Epidermal melanocyte (primary cell): ENCODE measurements at regions not wholly inside any gene's neighbourhood (a gene's known extent, or its start where the extent isn't known, plus 50 kb on each side); places are given as distances from the start of the nearest gene placed in this dataset.
"Not testable (repeated sequence)": the region's sequence is repeated elsewhere in the genome, so short reads cannot be mapped to it uniquely, and the experiment has no call there.

Source experiments
- DNase-seq: peaks from one replicate; pipeline ENCODE4 v3.0.0; 2011; ENCODE audit warnings: low spot score; ENCODE audit not compliant: insufficient read length

DNA sequence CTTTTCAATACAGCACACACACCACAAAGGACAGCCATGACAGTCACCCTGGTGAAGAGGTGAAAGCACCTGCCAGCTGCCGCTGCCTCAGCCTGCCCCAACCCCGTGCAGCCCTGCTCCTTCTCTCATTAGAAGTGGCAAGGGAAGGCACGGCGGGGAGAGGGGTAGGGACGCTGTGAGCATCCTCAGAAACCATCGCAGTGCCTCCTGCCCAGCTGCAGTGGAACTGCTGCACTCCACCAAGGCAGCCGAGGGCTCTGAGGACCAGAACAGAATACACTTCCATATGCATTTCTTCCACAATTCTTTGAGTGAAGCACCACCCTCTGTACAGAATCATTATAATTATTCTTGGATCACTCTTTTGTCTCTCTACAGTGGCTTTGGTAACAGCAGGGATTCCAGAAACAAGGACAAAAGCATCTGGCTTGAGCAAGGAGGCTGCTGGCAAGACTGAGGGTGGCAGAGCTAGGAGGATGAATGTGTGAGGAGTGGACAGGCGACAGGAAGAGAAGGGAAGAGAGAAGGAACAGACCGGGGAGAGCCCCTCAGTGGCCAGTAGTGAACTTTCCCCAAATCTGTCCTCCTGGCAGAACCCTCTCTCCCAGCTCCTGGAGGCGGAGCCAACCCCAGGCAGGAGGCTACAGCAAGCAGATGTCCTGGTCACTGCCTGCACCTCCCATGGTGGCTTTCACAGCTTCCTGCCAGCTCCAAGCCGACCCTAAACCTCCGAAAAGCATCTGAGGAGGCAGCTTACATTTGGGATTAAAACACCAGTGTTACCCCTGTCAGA lies 73.2 kb downstream of the MTNR1A start:
- no peak for DNase-seq

GRCh38 chr4:186475202-186475601 lies 80.2 kb downstream of the MTNR1A start:
- no peak for DNase-seq

DNA sequence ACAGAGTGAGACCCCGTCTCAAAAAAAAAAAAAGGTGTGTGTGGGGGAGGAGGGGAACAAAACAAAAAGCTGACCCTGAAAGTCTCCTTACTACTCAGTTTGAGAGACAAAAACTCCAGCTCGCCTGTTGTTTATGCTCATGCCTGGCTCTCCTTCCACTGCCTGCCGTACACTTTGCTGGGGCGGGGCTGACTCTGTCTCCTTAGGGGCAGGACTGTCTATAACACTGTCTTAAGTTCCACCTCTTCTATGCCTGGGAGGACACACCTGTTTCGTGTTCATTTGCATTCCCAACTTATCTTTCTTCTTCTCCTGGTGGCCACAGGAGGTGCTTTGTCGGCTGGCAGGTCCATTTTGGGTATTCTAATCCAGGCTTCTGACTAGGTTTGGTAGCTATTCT lies 81.4 kb downstream of the MTNR1A start:
- DNase-seq = no peak

DNA sequence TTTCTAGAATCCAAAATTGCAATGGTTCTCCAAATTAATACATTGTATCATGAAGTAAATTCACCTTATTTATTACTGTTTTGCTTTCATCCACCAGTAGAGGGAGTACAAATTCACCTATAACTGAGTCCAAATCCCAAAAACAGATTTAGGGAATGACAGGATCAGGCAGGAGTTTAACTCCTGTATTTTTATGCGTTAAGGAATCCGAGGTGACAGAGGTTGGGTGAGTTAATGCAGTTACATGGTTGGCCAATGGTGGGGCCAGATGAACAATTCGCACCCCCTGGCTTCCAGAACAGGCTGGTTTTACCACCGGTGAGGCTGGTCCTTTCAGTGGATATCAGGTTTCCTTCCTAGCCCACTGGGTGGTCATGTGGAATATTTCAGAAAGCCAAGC lies 82.4 kb downstream of the MTNR1A start:
- DNase-seq = peak; percentile 23

GRCh38 chr4:186471441-186471840 lies 83.9 kb downstream of the MTNR1A start:
- no peak for DNase-seq

DNA sequence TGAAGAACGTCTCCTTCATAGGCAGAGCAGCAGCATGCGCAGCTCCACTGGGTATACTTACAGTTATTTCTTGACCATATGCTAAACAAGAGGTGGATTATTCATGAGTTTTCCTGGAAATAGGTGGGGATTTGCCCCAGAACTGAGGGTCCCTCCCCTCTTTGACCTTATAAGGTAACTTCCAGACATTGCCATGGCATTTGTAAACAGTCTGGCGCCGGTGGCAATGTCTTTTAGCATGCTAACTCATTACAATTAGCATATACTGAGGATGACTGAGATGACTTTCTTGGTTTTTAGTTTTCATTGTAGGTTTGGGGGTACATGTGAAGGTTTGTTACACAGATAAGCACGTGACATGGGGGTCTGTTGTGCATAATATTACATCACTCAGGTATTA lies 97.3 kb downstream of the MTNR1A start:
- DNase-seq = no peak

DNA sequence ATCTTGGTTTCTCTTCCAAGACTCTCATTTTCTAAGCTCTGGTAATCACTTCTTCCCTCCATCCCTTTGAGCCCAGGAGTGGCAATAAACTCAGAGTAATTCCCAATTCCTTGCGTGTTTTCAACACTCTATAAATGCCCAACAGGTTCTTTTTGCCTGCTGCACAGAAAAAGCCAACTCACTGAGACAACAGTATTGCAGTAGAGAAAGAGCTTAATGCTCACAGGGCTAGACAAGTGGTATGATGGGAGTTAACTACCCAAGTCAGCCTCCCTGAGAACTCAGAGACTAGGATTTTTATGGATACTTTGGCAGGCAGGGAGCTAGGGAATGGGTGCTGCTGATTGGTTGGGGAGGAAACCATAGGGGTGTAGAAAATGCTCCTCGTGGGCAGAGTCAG lies 103.4 kb downstream of the MTNR1A start:
- no peak for DNase-seq

DNA sequence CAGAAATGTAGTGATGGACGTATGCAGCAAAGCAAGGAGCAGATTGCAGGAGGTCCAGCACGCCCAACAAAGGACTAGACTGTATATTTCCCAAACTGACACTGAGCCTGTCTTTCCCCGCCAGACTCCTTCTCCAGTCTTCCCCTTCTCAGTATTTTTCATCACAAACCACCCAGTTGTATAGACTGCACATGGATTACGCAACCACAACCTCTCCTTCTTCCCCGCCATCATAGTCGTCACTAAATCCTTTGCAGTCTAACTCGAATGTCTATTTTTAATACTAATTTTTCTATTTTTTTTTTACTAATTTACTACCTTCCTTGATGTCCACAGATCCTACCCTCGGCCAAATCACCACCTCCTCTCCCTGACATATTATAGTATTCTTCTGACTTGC lies 105.4 kb downstream of the MTNR1A start:
- no peak for DNase-seq

- DNase-seq = no peak
These were observed 110.3 kb downstream of the MTNR1A start for GRCh38 chr4:186445040-186445439.

- no peak for DNase-seq
These were observed 113.9 kb downstream of the MTNR1A start for GRCh38 chr4:186441502-186441901.

DNA sequence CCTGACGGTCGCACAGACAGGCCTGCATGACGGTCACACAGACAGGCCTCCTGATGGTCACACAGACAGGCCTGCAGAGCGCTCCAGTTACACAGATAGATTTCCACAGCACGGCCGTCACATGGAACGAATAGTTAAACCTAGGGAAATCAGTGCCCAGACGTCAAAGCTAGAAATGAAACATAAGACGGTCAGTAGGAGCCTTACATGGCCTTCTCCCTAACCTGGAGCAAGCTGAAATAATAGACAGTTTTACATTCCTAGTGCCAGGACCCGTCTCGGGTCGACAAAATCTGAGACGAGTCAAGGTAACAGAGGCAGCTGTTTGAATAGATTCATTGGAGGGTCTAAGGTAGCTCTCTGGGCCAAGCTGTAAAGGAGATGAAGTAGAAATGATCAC lies 126.9 kb downstream of the MTNR1A start:
- DNase-seq = no peak

DNA sequence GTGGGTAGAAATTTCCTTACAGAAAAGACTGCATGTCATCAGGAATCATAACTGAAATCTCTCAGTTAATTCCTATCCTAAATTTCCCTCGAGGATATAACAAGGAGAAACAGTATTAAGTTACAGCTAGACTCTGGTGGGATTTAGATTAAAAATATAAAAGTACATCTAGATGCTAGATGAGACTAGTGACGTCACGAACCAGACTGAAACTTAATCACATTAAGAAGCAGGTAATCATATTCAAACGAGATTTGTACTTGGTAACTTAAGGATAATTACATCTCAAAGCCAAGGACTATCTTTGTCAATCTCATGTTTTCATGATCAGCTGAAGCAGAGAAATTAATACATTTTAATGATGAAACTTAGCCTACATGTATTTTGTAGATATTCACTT lies 130.6 kb downstream of the MTNR1A start:
- DNase-seq = no peak

GRCh38 chr4:186422296-186422695 lies 133.1 kb downstream of the MTNR1A start:
- no peak for DNase-seq

DNA sequence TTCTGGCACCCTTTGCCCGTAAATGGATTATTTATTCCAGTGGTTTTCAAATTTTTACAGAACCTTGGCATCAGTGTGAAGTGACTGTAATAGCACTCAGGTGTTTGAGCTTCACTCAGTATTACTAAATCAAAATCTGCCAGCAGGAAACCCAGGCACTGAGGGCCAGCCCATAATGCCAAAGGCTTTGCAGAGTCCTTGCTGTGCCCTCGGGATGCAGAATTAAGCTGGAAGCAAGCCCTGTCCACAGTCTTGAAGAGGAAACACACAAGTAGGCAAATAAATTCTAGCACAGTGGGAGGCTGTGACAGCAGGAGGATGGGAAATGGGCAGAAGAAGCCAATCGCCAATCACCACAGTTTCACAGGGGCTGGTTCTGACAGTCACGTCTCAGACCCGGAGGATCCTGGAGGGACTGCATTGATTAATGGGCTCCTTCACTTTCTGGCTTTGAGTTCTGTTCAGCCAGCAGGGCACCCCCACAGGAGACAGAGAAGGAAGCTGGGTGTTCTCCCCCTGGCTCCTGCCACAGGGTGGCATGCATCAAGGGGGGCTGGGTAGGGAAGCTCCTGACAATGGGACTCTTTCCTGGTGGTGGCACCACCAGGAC lies 138.8 kb downstream of the MTNR1A start:
- DNase-seq = no peak

GRCh38 chr4:186414390-186414789 lies 141.0 kb downstream of the MTNR1A start:
- no peak for DNase-seq

DNA sequence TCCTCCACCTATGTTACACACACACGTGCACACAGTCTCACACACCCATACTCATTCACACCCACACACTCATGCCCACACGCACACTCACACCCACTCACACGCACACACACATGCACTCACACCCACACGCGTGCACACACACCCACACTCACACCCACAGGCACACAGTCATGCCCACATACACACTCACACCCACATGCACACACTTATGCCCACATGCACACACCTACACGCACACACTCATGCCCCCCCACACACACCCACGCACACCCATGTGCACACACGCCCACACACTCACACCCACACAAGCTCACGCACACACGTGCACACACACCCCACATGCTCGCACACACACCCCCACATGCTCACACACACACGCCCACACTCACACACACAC lies 140.0 kb downstream of the F11 start:
- no peak for DNase-seq

- DNase-seq = no peak
These were observed 138.7 kb downstream of the F11 start for GRCh38 chr4:186404562-186405134.

DNA sequence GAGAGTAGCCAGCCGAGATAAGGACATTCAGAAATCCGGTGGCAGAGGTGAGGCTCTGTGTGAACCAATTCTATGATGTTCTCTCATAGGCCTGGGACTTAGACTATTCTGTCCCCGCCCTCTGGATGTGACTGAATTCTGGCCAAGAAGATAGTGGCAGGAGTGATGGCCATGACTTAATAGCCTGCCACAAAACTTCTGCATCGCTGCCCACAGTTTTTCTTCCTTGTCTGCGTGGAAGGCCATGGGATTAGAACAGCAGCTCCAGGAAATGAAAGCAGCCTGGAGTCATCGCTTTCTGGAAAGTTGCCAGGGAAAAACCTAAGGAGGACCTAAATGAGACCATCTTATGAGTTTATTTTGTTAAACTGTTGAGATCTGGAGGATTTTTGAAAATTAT lies 134.7 kb downstream of the F11 start:
- DNase-seq = no peak

DNA sequence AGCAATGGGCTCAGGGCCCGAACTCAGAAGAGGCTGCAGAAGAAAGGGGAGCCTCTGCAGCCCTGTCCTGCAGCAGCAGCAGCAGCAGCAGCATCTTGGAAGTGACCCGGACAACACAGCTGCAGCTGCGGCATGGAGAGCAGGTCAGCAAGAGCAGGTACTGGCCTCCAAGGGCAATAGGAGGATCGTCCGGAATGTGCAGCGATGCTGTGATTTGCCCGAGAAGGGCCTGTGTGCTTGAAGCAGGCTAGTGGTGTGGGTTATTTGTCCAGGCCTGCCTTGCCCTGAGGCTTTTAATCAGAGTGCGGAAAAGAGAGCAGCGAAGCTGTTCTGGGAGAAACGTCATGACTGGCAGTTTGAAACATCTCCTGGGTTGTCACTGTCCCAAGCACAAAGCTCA lies 126.0 kb downstream of the F11 start:
- no peak for DNase-seq

- not testable (repeated sequence) for DNase-seq
These were observed 118.3 kb downstream of the F11 start for GRCh38 chr4:186384328-186384727.

DNA sequence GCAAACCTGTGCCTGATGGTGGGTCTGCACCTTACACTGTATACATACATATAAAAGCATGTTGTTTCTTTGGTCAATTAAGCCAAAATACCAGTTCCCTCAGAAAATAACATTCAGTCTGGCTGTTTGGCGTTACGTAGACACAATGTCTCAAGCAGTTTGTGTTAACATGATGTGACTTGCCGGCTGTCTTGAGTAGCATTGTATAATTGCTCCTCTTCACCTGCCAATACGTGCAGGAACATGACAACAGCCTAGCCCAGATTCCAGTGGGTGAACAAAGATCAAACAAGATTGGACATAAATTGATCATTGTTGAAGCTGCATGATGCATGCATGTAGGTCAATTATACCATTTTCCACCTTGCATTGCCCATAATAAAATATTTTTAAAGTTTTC lies 102.3 kb downstream of the F11 start:
- DNase-seq = no peak

DNA sequence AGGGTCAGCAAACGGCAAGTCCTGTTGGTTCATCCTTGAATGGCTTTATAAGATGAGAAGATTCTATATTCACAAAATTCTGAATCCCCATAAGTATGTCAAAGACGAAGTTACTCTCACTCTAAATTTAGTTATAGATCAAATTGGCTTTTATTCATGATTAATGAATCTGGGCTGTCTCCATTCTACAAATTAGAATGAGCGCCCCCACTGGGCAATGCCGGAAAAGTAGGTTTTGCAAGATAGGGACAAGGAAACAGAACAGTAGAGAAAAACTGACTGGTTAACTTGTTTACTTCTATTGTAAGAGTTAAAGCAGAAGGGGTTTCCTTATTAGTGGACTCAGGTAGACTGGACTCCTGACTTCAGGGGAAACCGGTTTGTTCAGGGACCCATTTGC lies 100.3 kb downstream of the F11 start:
- DNase-seq = no peak

GRCh38 chr4:186363038-186363437 lies 97.0 kb downstream of the F11 start:
- DNase-seq = not testable (repeated sequence)
